Endothelial cell of umbilical vein (primary cell): ENCODE measurements at regions not wholly inside any gene's neighbourhood (a gene's known extent, or its start where the extent isn't known, plus 50 kb on each side); places are given as distances from the start of the nearest gene placed in this dataset.
"Not testable (repeated sequence)": the region's sequence is repeated elsewhere in the genome, so short reads cannot be mapped to it uniquely, and the experiment has no call there.

Experiments used
- CTCF ChIP-seq, 2 donors: IDR thresholded peaks; 1 replicate in 1 of 2; 2 replicates in 1 of 2; pipeline ENCODE4 v1.5.1; 2011; ENCODE audit warnings: low read length in 2 of 2, mild to moderate bottlenecking in 2 of 2, moderate library complexity in 2 of 2, control low read depth in 1 of 2, inconsistent platforms in 1 of 2, low read depth in 1 of 2; ENCODE audit not compliant: insufficient read depth in 1 of 2; ENCODE audit errors: extremely low read depth in 1 of 2
- EZH2 ChIP-seq: IDR thresholded peaks from 2 replicates; pipeline ENCODE4 v1.6.1; 2012; ENCODE audit warnings: borderline replicate concordance, low read depth, mild to moderate bottlenecking, moderate library complexity, low read length, inconsistent platforms; ENCODE audit not compliant: severe bottlenecking
- MAX ChIP-seq: IDR thresholded peaks from 2 replicates; pipeline ENCODE4 v1.6.1; 2011; ENCODE audit not compliant: insufficient read depth, insufficient read length
- POLR2A ChIP-seq: IDR thresholded peaks from 2 replicates; pipeline ENCODE4 v1.6.1; 2012; ENCODE audit warnings: low read depth, mild to moderate bottlenecking, control low read depth, low read length
- POLR2AphosphoS5 ChIP-seq: IDR thresholded peaks from 2 replicates; pipeline ENCODE4 v1.6.1; 2012; ENCODE audit warnings: low read depth, mild to moderate bottlenecking, control low read depth, low read length, moderate library complexity; ENCODE audit not compliant: insufficient read depth

DNA sequence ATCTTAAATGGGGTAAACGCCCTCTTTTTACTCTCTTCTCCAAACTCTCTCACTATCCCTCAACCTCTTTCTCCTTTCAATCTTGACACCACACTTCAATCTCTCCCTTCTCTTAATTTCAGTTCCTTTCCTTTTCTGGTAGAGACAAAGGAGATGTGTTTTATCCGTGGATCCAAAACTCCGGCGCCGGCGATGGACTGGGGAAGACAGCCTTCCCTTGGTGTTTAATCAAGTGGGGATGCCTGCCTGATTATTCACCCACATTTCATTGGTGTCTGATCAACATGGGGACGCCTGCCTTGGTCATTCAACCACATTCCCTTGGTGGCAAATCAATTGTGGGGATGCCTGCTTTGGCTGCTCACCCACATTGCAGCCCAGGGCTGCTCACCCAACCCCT lies 205.3 kb upstream of the FKBP1C start:
- not testable (repeated sequence) for TF ChIP-seq POLR2AphosphoS5; CTCF (IDR thresholded peaks at IDR 0.05; ENCODE audit: extremely low read depth in 1 of 2, insufficient read depth in 1 of 2, low read depth in 1 of 2, low read length in 2 of 2); POLR2A; MAX; EZH2
